MM.1S (cell line): ENCODE measurements at regions not wholly inside any gene's neighbourhood (a gene's known extent, or its start where the extent isn't known, plus 50 kb on each side); places are given as distances from the start of the nearest gene placed in this dataset.

Source experiments
- DNase-seq: peaks from one replicate; pipeline ENCODE4 v3.0.0-alpha.2; 2015
- H2AFZ ChIP-seq: fragments of 300-600 bp; sonication (generic); 2 replicates; pipeline ENCODE4 v1.6.0; 2016; ENCODE audit warnings: antibody characterized with exemption, low read length
- H3F3A ChIP-seq: fragments of 300-600 bp; sonication (generic); 2 replicates; pipeline ENCODE4 v1.6.1; 2016; ENCODE audit warnings: mild to moderate bottlenecking, antibody characterized with exemption, low read length, moderate library complexity, mixed read lengths; ENCODE audit not compliant: insufficient read depth
- H3K27ac ChIP-seq: fragments of 300-600 bp; sonication (generic); 2 replicates; pipeline ENCODE4 v1.5.1; 2016; ENCODE audit warnings: mild to moderate bottlenecking, low read length
- H3K27me3 ChIP-seq: fragments of 300-600 bp; sonication (generic); replicated peaks from 2 replicates; pipeline ENCODE4 v1.6.0; 2016; ENCODE audit warnings: low read length; ENCODE audit not compliant: insufficient read depth
- H3K36me3 ChIP-seq: fragments of 300-600 bp; sonication (generic); replicated peaks from 2 replicates; pipeline ENCODE4 v1.6.1; 2016; ENCODE audit warnings: mild to moderate bottlenecking, low read length, mixed read lengths; ENCODE audit not compliant: insufficient read depth
- H3K4me1 ChIP-seq: fragments of 300-600 bp; sonication (generic); 2 replicates; pipeline ENCODE4 v1.6.1; 2016; ENCODE audit warnings: low read length, mixed read lengths
- H3K4me2 ChIP-seq: fragments of 300-600 bp; sonication (generic); 2 replicates; pipeline ENCODE4 v1.6.0; 2016; ENCODE audit warnings: low read depth, low read length
- H3K4me3 ChIP-seq: fragments of 300-600 bp; sonication (generic); 2 replicates; pipeline ENCODE4 v1.5.1; 2016; ENCODE audit warnings: low read length, mixed read lengths
- H3K79me2 ChIP-seq: fragments of 300-600 bp; sonication (generic); 2 replicates; pipeline ENCODE4 v1.6.1; 2016; ENCODE audit warnings: mixed run types, low read length, mixed read lengths
- H3K9ac ChIP-seq: fragments of 300-600 bp; sonication (generic); 2 replicates; pipeline ENCODE4 v1.6.1; 2016; ENCODE audit warnings: low read length, mixed read lengths
- H3K9me2 ChIP-seq: fragments of 300-600 bp; sonication (generic); replicated peaks from 2 replicates; pipeline ENCODE4 v1.6.1; 2016; ENCODE audit warnings: mild to moderate bottlenecking, low read length, mixed read lengths; ENCODE audit not compliant: insufficient read depth
- H3K9me3 ChIP-seq: fragments of 300-600 bp; sonication (generic); replicated peaks from 2 replicates; pipeline ENCODE4 v1.6.1; 2016; ENCODE audit warnings: mild to moderate bottlenecking, low read length, mixed read lengths; ENCODE audit not compliant: insufficient read depth
- H4K20me1 ChIP-seq: fragments of 300-600 bp; sonication (generic); 2 replicates; pipeline ENCODE4 v1.6.1; 2016; ENCODE audit warnings: mild to moderate bottlenecking, low read length, moderate library complexity, mixed read lengths; ENCODE audit not compliant: insufficient read depth
- CTCF ChIP-seq: fragments of 300-600 bp; sonication (generic); IDR thresholded peaks from 2 replicates; pipeline ENCODE4 v1.5.1; 2016; ENCODE audit warnings: antibody characterized with exemption, low read length, mixed read lengths
- EZH2 ChIP-seq: fragments of 300-600 bp; sonication (generic); optimal IDR thresholded peaks from 2 replicates; pipeline ENCODE3; 2017; ENCODE audit warnings: low read depth, mild to moderate bottlenecking, antibody characterized with exemption, low read length, mixed read lengths
- EZH2phosphoT487 ChIP-seq: fragments of 300-600 bp; sonication (generic); IDR thresholded peaks from 2 replicates; pipeline ENCODE4 v1.6.1; 2018; ENCODE audit warnings: antibody characterized with exemption, low read length

- Histone ChIP-seq H3K4me2 (no peak overlapping the region), H2AFZ (no peak overlapping the region), H3K36me3 (no peaks in the 10 kb centered on the region), H3K9me3 (no peaks in the 10 kb centered on the region), H3K27ac (no peak overlapping the region), H3F3A (no peaks in the 10 kb centered on the region), H3K9ac (no peak overlapping the region), H3K9me2 (no peaks in the 10 kb centered on the region), H3K4me1 (no peaks in the 10 kb centered on the region), H3K79me2 (no peaks in the 10 kb centered on the region), H3K27me3 (no peaks in the 10 kb centered on the region), H4K20me1 (no peaks in the 10 kb centered on the region), H3K4me3 (no peak overlapping the region)
- DNase-seq, result no peak
- no peak for TF ChIP-seq CTCF
Measured at GRCh38 chr3:63150880-63151279, 127.2 kb upstream of the SYNPR start.

GRCh38 chr3:63151897-63152296 lies 126.2 kb upstream of the SYNPR start:
- H3F3A ChIP-seq, result no peaks in the 10 kb centered on the region
- H3K27me3 ChIP-seq, result no peaks in the 10 kb centered on the region
- H3K36me3 ChIP-seq, result no peaks in the 10 kb centered on the region
- no peaks in the 10 kb centered on the region for H3K9me3 ChIP-seq
- TF ChIP-seq CTCF, result no peak
- H3K9me2 ChIP-seq, result no peaks in the 10 kb centered on the region
- H3K79me2 ChIP-seq, result no peaks in the 10 kb centered on the region
- H3K4me1 ChIP-seq, result no peaks in the 10 kb centered on the region
- no peaks in the 10 kb centered on the region for H4K20me1 ChIP-seq
- H3K4me2 ChIP-seq, result no peak overlapping the region
- H3K27ac ChIP-seq, result no peak overlapping the region
- no peak overlapping the region for H3K9ac ChIP-seq
- no peak for DNase-seq
- H2AFZ ChIP-seq, result no peak overlapping the region
- no peak overlapping the region for H3K4me3 ChIP-seq

GRCh38 chr3:63159764-63160163 lies 118.3 kb upstream of the SYNPR start:
- Histone ChIP-seq H3K4me1 (no peaks in the 10 kb centered on the region), H3K27ac (no peak overlapping the region), H3K4me2 (no peak overlapping the region), H3F3A (no peaks in the 10 kb centered on the region), H3K79me2 (no peaks in the 10 kb centered on the region), H3K36me3 (no peaks in the 10 kb centered on the region), H3K4me3 (no peak overlapping the region), H4K20me1 (no peaks in the 10 kb centered on the region), H3K27me3 (no peaks in the 10 kb centered on the region), H2AFZ (no peak overlapping the region), H3K9me2 (no peaks in the 10 kb centered on the region), H3K9ac (no peak overlapping the region), H3K9me3 (no peaks in the 10 kb centered on the region)
- TF ChIP-seq CTCF (no peak), EZH2phosphoT487 (no peak), EZH2 (no peak)
- peak; percentile 7 for DNase-seq

GRCh38 chr3:63167113-63167512 lies 111.0 kb upstream of the SYNPR start:
- no peak overlapping the region for H3K9ac ChIP-seq
- no peaks in the 10 kb centered on the region for H4K20me1 ChIP-seq
- DNase-seq, result no peak
- H3K4me3 ChIP-seq, result no peak overlapping the region
- TF ChIP-seq EZH2phosphoT487 (no peak), CTCF (no peak), EZH2 (no peak)
- no peaks in the 10 kb centered on the region for H3K4me1 ChIP-seq
- no peak overlapping the region for H3K27ac ChIP-seq
- no peak overlapping the region for H2AFZ ChIP-seq
- no peak overlapping the region for H3K4me2 ChIP-seq
- H3K9me3 ChIP-seq, result no peaks in the 10 kb centered on the region
- no peaks in the 10 kb centered on the region for H3K36me3 ChIP-seq
- H3K79me2 ChIP-seq, result no peaks in the 10 kb centered on the region
- no peaks in the 10 kb centered on the region for H3K9me2 ChIP-seq
- H3K27me3 ChIP-seq, result no peaks in the 10 kb centered on the region
- no peaks in the 10 kb centered on the region for H3F3A ChIP-seq
